IPS-NIHi7 (cell line): ENCODE measurements at regions not wholly inside any gene's neighbourhood (a gene's known extent, or its start where the extent isn't known, plus 50 kb on each side); places are given as distances from the start of the nearest gene placed in this dataset.

Source experiments
- DNase-seq: peaks from one replicate; pipeline ENCODE4 v3.0.0; 2012; ENCODE audit warnings: mixed read lengths; ENCODE audit errors: extremely low spot score

DNA sequence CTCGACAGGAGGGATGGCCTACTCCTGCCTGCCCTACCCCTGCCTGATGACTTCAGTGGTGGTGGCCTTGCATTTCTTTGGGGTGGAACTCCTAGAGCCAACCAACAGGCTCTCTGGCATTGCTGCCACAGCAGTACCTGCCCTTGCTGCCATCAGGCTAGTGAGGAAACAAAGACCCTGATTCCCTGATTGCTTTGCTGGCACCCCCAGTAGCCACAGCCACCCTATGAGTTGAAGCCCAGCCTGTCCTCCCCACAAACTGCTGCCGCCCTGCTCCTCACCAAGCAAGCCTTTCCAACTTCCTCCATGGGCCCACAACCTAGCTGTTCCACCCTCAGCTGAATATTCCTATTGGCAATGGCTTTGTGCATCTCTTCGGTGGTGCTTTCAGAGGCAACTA lies 52.5 kb upstream of the KHDRBS2 start:
- no peak for DNase-seq
